ENCODE measurements at regions not wholly inside any gene's neighbourhood (a gene's known extent, or its start where the extent isn't known, plus 50 kb on each side); places are given as distances from the start of the nearest gene placed in this dataset.

- no peaks in the 10 kb centered on the region for H3K36me3 ChIP-seq
- no peak for TF ChIP-seq CTCF (IDR thresholded peaks at IDR 0.05)
- no peak overlapping the region for H3K4me3 ChIP-seq (ENCODE audit: low read depth in 1 of 2, low read length in 1 of 2)
- no peak overlapping the region for H3K27ac ChIP-seq
- no peaks in the 10 kb centered on the region for H3K27me3 ChIP-seq
- H3K4me1 ChIP-seq (ENCODE audit: control insufficient read depth in 1 of 2, insufficient read depth in 1 of 2, low read depth in 1 of 2, low read length in 1 of 2), result no peaks in the 10 kb centered on the region
- H3K9me3 ChIP-seq, result no peaks in the 10 kb centered on the region
Measured at GRCh38 chr9:84500826-84501225, 160.3 kb upstream of the SLC28A3 start.

- no peak overlapping the region for H3K4me3 ChIP-seq (ENCODE audit: low read depth in 1 of 2, low read length in 1 of 2)
- no peak for TF ChIP-seq CTCF (IDR thresholded peaks at IDR 0.05)
- no peaks in the 10 kb centered on the region for H3K9me3 ChIP-seq
- H3K4me1 ChIP-seq (ENCODE audit: control insufficient read depth in 1 of 2, insufficient read depth in 1 of 2, low read depth in 1 of 2, low read length in 1 of 2), result no peaks in the 10 kb centered on the region
- H3K27ac ChIP-seq, result no peak overlapping the region
- H3K27me3 ChIP-seq, result no peaks in the 10 kb centered on the region
- H3K36me3 ChIP-seq, result no peaks in the 10 kb centered on the region
Measured at GRCh38 chr9:84501587-84501986, 161.0 kb upstream of the SLC28A3 start.

DNA sequence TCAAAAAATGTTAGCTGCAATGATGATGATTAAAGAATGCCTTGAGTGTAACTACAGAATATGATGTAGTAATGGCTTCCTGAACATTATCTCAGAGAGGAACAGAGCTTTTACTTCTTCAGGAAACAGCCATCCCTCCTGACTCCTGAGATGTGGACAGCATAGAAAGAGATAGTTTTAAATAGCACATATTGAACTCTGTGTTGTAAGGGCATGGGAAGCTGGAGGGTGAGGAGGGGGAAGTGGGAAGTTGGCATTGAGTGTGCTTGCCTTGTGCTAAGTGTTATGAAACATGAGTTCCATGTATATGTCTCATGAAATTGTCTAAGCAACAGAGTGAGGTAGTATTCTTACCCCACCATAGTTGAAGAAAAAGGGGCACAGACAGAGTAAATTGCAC, 161.5 kb upstream of the SLC28A3 start:
- Histone ChIP-seq H3K4me1 (ENCODE audit: control insufficient read depth in 1 of 2, insufficient read depth in 1 of 2, low read depth in 1 of 2, low read length in 1 of 2) (no peaks in the 10 kb centered on the region), H3K9me3 (no peaks in the 10 kb centered on the region), H3K27ac (no peak overlapping the region), H3K36me3 (no peaks in the 10 kb centered on the region), H3K27me3 (no peaks in the 10 kb centered on the region), H3K4me3 (ENCODE audit: low read depth in 1 of 2, low read length in 1 of 2) (no peak overlapping the region)
- TF ChIP-seq CTCF (IDR thresholded peaks at IDR 0.05), result no peak

GRCh38 chr9:84504360-84504759, 163.8 kb upstream of the SLC28A3 start:
- Histone ChIP-seq H3K27me3 (no peaks in the 10 kb centered on the region), H3K36me3 (no peaks in the 10 kb centered on the region), H3K4me1 (ENCODE audit: control insufficient read depth in 1 of 2, insufficient read depth in 1 of 2, low read depth in 1 of 2, low read length in 1 of 2) (no peaks in the 10 kb centered on the region), H3K27ac (no peak overlapping the region), H3K4me3 (ENCODE audit: low read depth in 1 of 2, low read length in 1 of 2) (no peak overlapping the region), H3K9me3 (no peaks in the 10 kb centered on the region)
- TF ChIP-seq CTCF (IDR thresholded peaks at IDR 0.05), result no peak

GRCh38 chr9:84511651-84512050, 157.9 kb upstream of the NTRK2 start:
- no peaks in the 10 kb centered on the region for H3K36me3 ChIP-seq
- H3K9me3 ChIP-seq, result no peaks in the 10 kb centered on the region
- H3K27me3 ChIP-seq, result no peaks in the 10 kb centered on the region
- H3K4me1 ChIP-seq (ENCODE audit: control insufficient read depth in 1 of 2, insufficient read depth in 1 of 2, low read depth in 1 of 2, low read length in 1 of 2), result no peaks in the 10 kb centered on the region
- no peak overlapping the region for H3K4me3 ChIP-seq (ENCODE audit: low read depth in 1 of 2, low read length in 1 of 2)
- no peak for TF ChIP-seq CTCF (IDR thresholded peaks at IDR 0.05)
- H3K27ac ChIP-seq, result no peak overlapping the region

DNA sequence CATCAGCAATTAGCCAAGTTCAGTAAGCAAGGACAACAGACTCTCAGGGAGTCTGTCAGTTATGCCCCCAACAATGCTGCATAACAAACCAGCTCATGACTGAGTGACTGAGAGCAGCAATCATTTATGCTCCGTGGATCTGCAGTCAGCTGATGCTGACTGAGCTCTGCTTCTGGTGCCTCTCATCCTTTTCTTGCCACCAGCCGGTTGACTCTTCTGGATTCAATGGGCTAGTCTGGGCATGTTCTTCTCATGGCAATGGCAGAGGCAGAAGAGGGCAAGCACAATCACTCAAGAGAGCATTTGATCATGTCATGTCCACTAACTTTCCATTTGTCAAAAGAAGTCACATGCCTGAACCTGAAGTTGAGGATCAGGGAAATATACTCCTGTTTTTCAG, 157.0 kb upstream of the NTRK2 start:
- Histone ChIP-seq H3K27me3 (no peaks in the 10 kb centered on the region), H3K27ac (no peak overlapping the region), H3K9me3 (no peaks in the 10 kb centered on the region), H3K36me3 (no peaks in the 10 kb centered on the region), H3K4me1 (ENCODE audit: control insufficient read depth in 1 of 2, insufficient read depth in 1 of 2, low read depth in 1 of 2, low read length in 1 of 2) (no peaks in the 10 kb centered on the region), H3K4me3 (ENCODE audit: low read depth in 1 of 2, low read length in 1 of 2) (no peak overlapping the region)
- no peak for TF ChIP-seq CTCF (IDR thresholded peaks at IDR 0.05)

Measured in neutrophil (primary cell).